H9 (cell line): ENCODE measurements at regions not wholly inside any gene's neighbourhood (a gene's known extent, or its start where the extent isn't known, plus 50 kb on each side); places are given as distances from the start of the nearest gene placed in this dataset.

Source experiments
- DNase-seq: peaks from one replicate; pipeline ENCODE4 v3.0.0-alpha.2; 2017
- H2AFZ ChIP-seq: one replicate; pipeline ENCODE4 v1.6.1; 2013; ENCODE audit warnings: mild to moderate bottlenecking, low read length, control low read depth, moderate library complexity
- H2AK5ac ChIP-seq: 2 replicates; pipeline ENCODE4 v1.6.1; 2013; ENCODE audit warnings: low read length, control low read depth, mixed read lengths; ENCODE audit not compliant: insufficient read length
- H2BK120ac ChIP-seq: one replicate; pipeline ENCODE4 v1.6.1; 2013; ENCODE audit warnings: low read depth, mild to moderate bottlenecking, low read length, control low read depth, inconsistent platforms; ENCODE audit not compliant: poor library complexity, severe bottlenecking
- H2BK12ac ChIP-seq: 2 replicates; pipeline ENCODE4 v1.6.1; 2013; ENCODE audit warnings: low read length, control low read depth, mixed read lengths, low read depth; ENCODE audit not compliant: insufficient read length
- H2BK15ac ChIP-seq: 2 replicates; pipeline ENCODE4 v1.6.1; 2013; ENCODE audit warnings: low read depth, low read length, control low read depth
- H2BK20ac ChIP-seq: one replicate; pipeline ENCODE4 v1.6.1; 2013; ENCODE audit warnings: low read depth, mild to moderate bottlenecking, low read length, control low read depth, inconsistent platforms; ENCODE audit not compliant: poor library complexity, severe bottlenecking
- H2BK5ac ChIP-seq: 2 replicates; pipeline ENCODE4 v1.6.1; 2013; ENCODE audit warnings: low read length, control low read depth, mixed read lengths; ENCODE audit not compliant: insufficient read length
- H3K14ac ChIP-seq: 2 replicates; pipeline ENCODE4 v1.6.1; 2013; ENCODE audit warnings: low read length, control low read depth; ENCODE audit not compliant: insufficient read depth
- H3K18ac ChIP-seq: 2 replicates; pipeline ENCODE4 v1.6.1; 2013; ENCODE audit warnings: low read depth, mild to moderate bottlenecking, mixed read lengths, low read length, control low read depth; ENCODE audit not compliant: insufficient read length
- H3K23ac ChIP-seq: 2 replicates; pipeline ENCODE4 v1.6.1; 2013; ENCODE audit warnings: low read length, control low read depth, mixed read lengths, low read depth; ENCODE audit not compliant: insufficient read length
- H3K23me2 ChIP-seq: 2 replicates; pipeline ENCODE4 v1.6.1; 2013; ENCODE audit warnings: low read depth, mild to moderate bottlenecking, mixed read lengths, low read length, control low read depth; ENCODE audit not compliant: insufficient read length, poor library complexity, severe bottlenecking
- H3K27ac ChIP-seq: 2 replicates; pipeline ENCODE4 v1.5.1; 2013; ENCODE audit warnings: low read length, control low read depth, mixed read lengths, low read depth; ENCODE audit not compliant: insufficient read length
- H3K27me3 ChIP-seq: 2 replicates; pipeline ENCODE4 v1.6.1; 2013; ENCODE audit warnings: low read length, control low read depth, inconsistent platforms; ENCODE audit not compliant: insufficient read depth
- H3K4ac ChIP-seq: 2 replicates; pipeline ENCODE4 v1.6.1; 2013; ENCODE audit warnings: low read depth, mild to moderate bottlenecking, control low read depth, inconsistent platforms, low read length, moderate library complexity
- H3K4me1 ChIP-seq: 2 replicates; pipeline ENCODE4 v1.6.1; 2013; ENCODE audit warnings: low read length, control low read depth, inconsistent platforms; ENCODE audit not compliant: insufficient read depth
- H3K4me2 ChIP-seq: 2 replicates; pipeline ENCODE4 v1.6.1; 2013; ENCODE audit warnings: low read length, control low read depth, mixed read lengths; ENCODE audit not compliant: insufficient read length, insufficient read depth
- H3K56ac ChIP-seq: 2 replicates; pipeline ENCODE4 v1.6.1; 2013; ENCODE audit warnings: low read depth, mild to moderate bottlenecking, mixed read lengths, low read length, control low read depth; ENCODE audit not compliant: insufficient read length
- H3K79me1 ChIP-seq: 2 replicates; pipeline ENCODE4 v1.6.1; 2013; ENCODE audit warnings: low read depth, mild to moderate bottlenecking, moderate library complexity, low read length, control low read depth, inconsistent platforms; ENCODE audit not compliant: insufficient read depth, poor library complexity, severe bottlenecking
- H3K79me2 ChIP-seq: 2 replicates; pipeline ENCODE4 v1.6.1; 2013; ENCODE audit warnings: low read length, control low read depth, inconsistent platforms; ENCODE audit not compliant: insufficient read depth
- H3K9ac ChIP-seq: 2 replicates; pipeline ENCODE4 v1.6.1; 2013; ENCODE audit warnings: low read length, control low read depth, mixed read lengths; ENCODE audit not compliant: insufficient read length; ENCODE audit errors: extremely low read depth
- H3K9me3 ChIP-seq: one replicate; pipeline ENCODE4 v1.6.1; 2013; ENCODE audit warnings: low read depth, low read length, inconsistent platforms; ENCODE audit not compliant: control insufficient read depth
- H3T11ph ChIP-seq: one replicate; pipeline ENCODE4 v1.6.1; 2013; ENCODE audit warnings: mild to moderate bottlenecking, low read length, control low read depth, inconsistent platforms
- H4K20me1 ChIP-seq: one replicate; pipeline ENCODE4 v1.6.1; 2013; ENCODE audit not compliant: control insufficient read depth, insufficient read length, insufficient read depth
- H4K5ac ChIP-seq: 2 replicates; pipeline ENCODE4 v1.6.1; 2013; ENCODE audit warnings: low read depth, mild to moderate bottlenecking, mixed read lengths, low read length, control low read depth; ENCODE audit not compliant: insufficient read length
- H4K8ac ChIP-seq: replicated peaks from 2 replicates; pipeline ENCODE4 v1.6.1; 2013; ENCODE audit warnings: low read length, control low read depth, mixed read lengths, low read depth; ENCODE audit not compliant: insufficient read length
- H4K91ac ChIP-seq: 2 replicates; pipeline ENCODE4 v1.6.1; 2013; ENCODE audit warnings: low read depth, mild to moderate bottlenecking, moderate library complexity, mixed read lengths, low read length, control low read depth; ENCODE audit not compliant: insufficient read length
- H3K27ac Mint-ChIP-seq, 3 experiments: 2 replicates in 2 of 3; 3 replicates in 1 of 3; pipeline ENCODE4 v1.8.0; 2020 to 2021; ENCODE audit warnings: mixed read lengths in 3 of 3, mild to moderate bottlenecking in 1 of 3, moderate library complexity in 1 of 3
- H3K27me3 Mint-ChIP-seq: 2 replicates; pipeline ENCODE4 v1.8.0; 2021; ENCODE audit warnings: low read depth, mild to moderate bottlenecking, moderate library complexity, mixed read lengths
- H3K36me3 Mint-ChIP-seq, 3 experiments: 2 replicates in 2 of 3; 3 replicates in 1 of 3; pipeline ENCODE4 v1.8.0; 2020 to 2021; ENCODE audit warnings: low read depth in 3 of 3, mixed read lengths in 3 of 3; ENCODE audit not compliant: insufficient read depth in 1 of 3
- H3K4me1 Mint-ChIP-seq, 2 experiments: 2 replicates each; pipeline ENCODE4 v1.8.0; 2020; ENCODE audit warnings: mixed read lengths in 2 of 2
- H3K4me3 Mint-ChIP-seq, 2 experiments: 2 replicates in 1 of 2; 3 replicates in 1 of 2; pipeline ENCODE4 v1.8.0; 2020 to 2021; ENCODE audit warnings: mild to moderate bottlenecking in 2 of 2, mixed read lengths in 2 of 2, moderate library complexity in 1 of 2
- H3K9me3 Mint-ChIP-seq, 2 experiments: 2 replicates in 1 of 2; 3 replicates in 1 of 2; pipeline ENCODE4 v1.8.0; 2020; ENCODE audit warnings: mild to moderate bottlenecking in 2 of 2, mixed read lengths in 2 of 2, moderate library complexity in 1 of 2
- CTCF ChIP-seq: fragments of 200-600 bp; sonication (generic); conservative IDR thresholded peaks from 3 replicates; pipeline ENCODE4 v1.8.0; 2021; ENCODE audit warnings: antibody characterized with exemption, mild to moderate bottlenecking
- WGBS: extraction: QIAGEN DNeasy Blood & Tissue Kit; methylation state at CpG from one replicate; pipeline ENCODE4 v1.1.7; 2013; ENCODE audit warnings: missing lambda C conversion rate, low lambda C conversion rate, mixed read lengths; ENCODE audit not compliant: insufficient read length; ENCODE audit errors: extremely low coverage; 5-methylcytosine and 5-hydroxymethylcytosine counted together

DNA sequence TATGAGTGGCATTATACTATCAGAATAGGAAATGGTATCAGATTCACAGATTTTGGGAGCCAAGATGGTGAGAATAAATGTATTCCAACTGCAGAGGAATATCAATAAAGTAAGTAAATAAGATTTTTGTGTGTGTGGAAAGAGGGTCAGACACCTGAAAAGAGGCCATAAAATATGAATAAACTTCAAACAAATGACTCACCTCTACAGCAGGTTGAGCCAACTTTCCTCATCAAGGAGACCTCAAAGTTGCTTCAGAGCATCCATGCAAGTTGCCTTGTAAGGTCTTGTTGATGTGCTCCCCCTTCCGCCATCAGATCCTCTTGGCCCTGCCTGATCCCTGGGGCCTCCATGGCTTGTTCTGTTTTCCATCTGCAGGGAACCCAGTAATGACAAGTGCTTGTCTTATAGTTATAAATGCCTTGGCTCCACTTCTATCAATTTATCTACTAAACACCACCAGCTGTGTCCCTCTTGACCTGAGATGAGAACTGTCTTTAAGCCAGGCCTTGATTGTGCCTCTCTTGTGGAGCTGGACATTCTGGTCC lies 775.6 kb downstream of the LTN1 start:
- Histone ChIP-seq H3K23ac (no peak overlapping the region), H2BK120ac (no peak overlapping the region), H3K27ac (no peak overlapping the region), H3K9me3 (no peaks in the 10 kb centered on the region), H3K4me2 (no peak overlapping the region), H3K18ac (no peak overlapping the region), H3K27me3 (no peaks in the 10 kb centered on the region), H3K23me2 (no peaks in the 10 kb centered on the region), H2AFZ (no peak overlapping the region), H3K56ac (no peak overlapping the region), H3K4me1 (no peaks in the 10 kb centered on the region), H2BK5ac (no peak overlapping the region), H3K9ac (no peak overlapping the region), H2AK5ac (no peak overlapping the region), H4K5ac (no peak overlapping the region), H3K79me1 (no peaks in the 10 kb centered on the region), H3K14ac (no peak overlapping the region), H4K8ac (no peak overlapping the region), H2BK15ac (no peak overlapping the region), H3K79me2 (no peaks in the 10 kb centered on the region), H2BK12ac (no peak overlapping the region), H4K91ac (no peak overlapping the region), H4K20me1 (no peaks in the 10 kb centered on the region), H2BK20ac (no peak overlapping the region), H3T11ph (no peak overlapping the region), H3K4ac (no peak overlapping the region)
- Mint-ChIP-seq H3K27me3 (no peaks in the 10 kb centered on the region), H3K9me3 (no peaks in the 10 kb centered on the region; a peak in 1 of 5 replicates), H3K36me3 (peaks cover 0 to 3% (median 0%) of the 10 kb centered on the region in 3 experiments; a peak in 1 of 7 replicates), H3K27ac (no peak overlapping the region), H3K4me3 (no peak overlapping the region), H3K4me1 (no peaks in the 10 kb centered on the region)
- no peak for DNase-seq
- WGBS = no CpG with 5 or more reads among the region's 1 CpG
- TF ChIP-seq CTCF = no peak
